Fibroblast of villous mesenchyme (primary cell): ENCODE measurements at regions not wholly inside any gene's neighbourhood (a gene's known extent, or its start where the extent isn't known, plus 50 kb on each side); places are given as distances from the start of the nearest gene placed in this dataset.
"Not testable (repeated sequence)": the region's sequence is repeated elsewhere in the genome, so short reads cannot be mapped to it uniquely, and the experiment has no call there.

Experiments
- DNase-seq: peaks from one replicate; pipeline ENCODE4 v3.0.0-alpha.2; 2010; ENCODE audit warnings: low read depth
- H3K4me3 ChIP-seq: 2 replicates; pipeline ENCODE4 v1.5.1; 2011; ENCODE audit warnings: low read depth, mild to moderate bottlenecking, low read length
- TF ChIP-seq, protein P1 (sequence below): IDR thresholded peaks from 2 replicates; pipeline ENCODE4 v1.5.1; 2012; ENCODE audit warnings: low read depth, mild to moderate bottlenecking, low read length; ENCODE audit not compliant: insufficient read depth

DNA sequence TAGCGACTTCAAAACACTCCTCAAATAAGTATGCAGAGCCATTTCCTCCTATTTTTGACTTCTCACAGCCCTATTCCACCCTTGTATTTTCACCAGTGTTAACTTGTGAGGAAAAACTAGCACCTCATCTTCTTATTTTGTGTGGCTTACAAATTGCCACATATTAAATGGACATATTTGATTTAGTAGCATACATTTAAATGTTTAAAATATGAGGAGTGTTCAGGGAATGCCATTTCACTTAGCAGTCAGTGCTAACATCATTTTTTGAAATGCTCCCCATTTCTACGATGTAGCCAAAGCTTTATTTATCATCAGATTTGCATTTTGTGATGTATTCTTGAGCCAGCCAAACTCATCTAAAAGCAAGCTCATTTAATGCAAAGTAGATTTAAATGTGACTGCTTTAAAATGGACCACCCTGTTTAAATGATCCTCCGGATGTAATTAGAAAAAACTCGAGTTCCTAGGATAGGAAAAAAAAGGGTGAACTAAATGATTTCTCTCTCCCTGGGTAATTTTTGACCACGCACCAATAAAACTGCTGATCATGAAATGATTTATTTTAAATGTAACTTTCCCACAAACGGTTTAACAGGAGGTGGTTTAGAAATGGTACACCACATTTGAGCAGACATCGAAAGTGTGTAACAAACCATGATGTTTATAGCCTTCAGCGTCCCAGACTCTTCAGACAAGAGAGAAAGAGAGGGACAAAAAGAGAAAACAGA, 172.6 kb downstream of the CD83 start:
- no peak for DNase-seq
- no peak overlapping the region for H3K4me3 ChIP-seq
- TF ChIP-seq, protein P1, sequence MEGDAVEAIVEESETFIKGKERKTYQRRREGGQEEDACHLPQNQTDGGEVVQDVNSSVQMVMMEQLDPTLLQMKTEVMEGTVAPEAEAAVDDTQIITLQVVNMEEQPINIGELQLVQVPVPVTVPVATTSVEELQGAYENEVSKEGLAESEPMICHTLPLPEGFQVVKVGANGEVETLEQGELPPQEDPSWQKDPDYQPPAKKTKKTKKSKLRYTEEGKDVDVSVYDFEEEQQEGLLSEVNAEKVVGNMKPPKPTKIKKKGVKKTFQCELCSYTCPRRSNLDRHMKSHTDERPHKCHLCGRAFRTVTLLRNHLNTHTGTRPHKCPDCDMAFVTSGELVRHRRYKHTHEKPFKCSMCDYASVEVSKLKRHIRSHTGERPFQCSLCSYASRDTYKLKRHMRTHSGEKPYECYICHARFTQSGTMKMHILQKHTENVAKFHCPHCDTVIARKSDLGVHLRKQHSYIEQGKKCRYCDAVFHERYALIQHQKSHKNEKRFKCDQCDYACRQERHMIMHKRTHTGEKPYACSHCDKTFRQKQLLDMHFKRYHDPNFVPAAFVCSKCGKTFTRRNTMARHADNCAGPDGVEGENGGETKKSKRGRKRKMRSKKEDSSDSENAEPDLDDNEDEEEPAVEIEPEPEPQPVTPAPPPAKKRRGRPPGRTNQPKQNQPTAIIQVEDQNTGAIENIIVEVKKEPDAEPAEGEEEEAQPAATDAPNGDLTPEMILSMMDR = no peak

GRCh38 chr6:14290772-14291330, 173.3 kb downstream of the CD83 start:
- TF ChIP-seq, protein P1 = no peak
- no peak for DNase-seq
- no peak overlapping the region for H3K4me3 ChIP-seq

GRCh38 chr6:14291331-14291730, 173.8 kb downstream of the CD83 start:
- TF ChIP-seq, protein P1 = no peak
- DNase-seq = no peak

GRCh38 chr6:14292119-14292518, 174.5 kb downstream of the CD83 start:
- no peak overlapping the region for H3K4me3 ChIP-seq
- TF ChIP-seq, protein P1 = no peak
- no peak for DNase-seq

More at GRCh38 chr6:14291331-14291730, 173.8 kb downstream of the CD83 start:
- no peak overlapping the region for H3K4me3 ChIP-seq

- no peak for DNase-seq
- no peak overlapping the region for H3K4me3 ChIP-seq
- TF ChIP-seq, protein P1 = no peak
These were observed 176.8 kb downstream of the CD83 start for GRCh38 chr6:14294270-14294951.

GRCh38 chr6:14296698-14297097, 179.1 kb downstream of the CD83 start:
- H3K4me3 ChIP-seq, DNase-seq: not testable (repeated sequence)

DNA sequence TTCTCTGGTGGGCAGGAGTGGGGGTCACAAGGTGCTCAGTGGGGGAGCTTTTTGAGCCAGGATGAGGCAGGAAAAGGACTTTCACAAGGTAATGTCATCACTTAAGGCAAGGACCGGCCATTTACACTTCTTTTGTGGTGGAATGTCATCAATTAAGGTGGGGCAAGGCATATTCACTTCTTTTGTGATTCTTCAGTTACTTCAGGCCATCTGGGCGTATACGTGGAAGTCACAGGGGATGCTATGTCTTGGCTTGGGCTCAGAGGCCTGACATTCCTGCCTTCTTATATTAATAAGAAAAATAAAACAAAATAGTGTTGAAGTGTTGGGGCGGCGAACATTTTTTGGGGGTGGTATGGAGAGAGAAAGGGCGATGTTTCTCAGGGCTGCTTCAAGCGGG, 179.5 kb downstream of the CD83 start:
- H3K4me3 ChIP-seq, DNase-seq: not testable (repeated sequence)

DNA sequence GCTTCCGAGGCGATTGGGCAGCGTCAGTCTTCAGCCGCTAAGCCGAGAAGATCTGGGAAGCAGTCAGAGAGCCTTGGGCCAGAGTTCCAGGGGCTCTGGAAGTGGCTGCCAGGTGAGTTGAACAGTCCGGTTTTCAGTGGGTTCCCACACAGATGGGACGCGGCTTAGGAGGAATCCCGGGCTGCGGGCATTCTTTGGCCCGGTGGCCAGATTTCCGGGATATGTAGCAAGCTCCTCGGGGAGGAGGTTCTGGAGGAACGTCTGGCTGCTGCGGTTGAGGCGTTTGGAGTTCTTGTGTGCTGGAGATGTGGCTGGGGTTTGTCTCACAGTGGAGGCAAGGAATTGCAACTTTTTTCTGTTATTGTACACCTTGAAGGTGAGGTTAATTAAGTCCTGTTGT, 182.6 kb downstream of the CD83 start:
- DNase-seq, H3K4me3 ChIP-seq: not testable (repeated sequence)

DNA sequence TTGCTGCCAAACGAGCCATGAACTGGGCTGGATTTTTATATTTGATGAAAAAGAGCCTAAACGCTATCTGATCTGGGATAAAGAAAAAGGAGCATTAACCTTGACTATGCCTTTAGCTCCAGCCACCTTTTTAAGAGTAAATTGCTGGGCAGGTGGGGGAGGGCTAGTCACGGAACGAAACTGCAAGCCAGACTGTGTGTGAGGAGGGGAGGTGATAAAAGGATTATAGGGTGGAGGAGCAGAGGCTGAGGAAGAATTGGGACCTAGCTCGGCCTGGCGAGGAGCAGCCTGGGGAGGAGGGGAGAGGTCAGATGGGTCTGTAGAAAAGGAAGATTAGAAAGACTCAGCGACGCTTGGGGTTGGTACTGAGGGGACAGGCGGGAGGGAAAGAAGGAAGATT, 183.1 kb downstream of the CD83 start:
- DNase-seq = not testable (repeated sequence)

GRCh38 chr6:14301477-14301876, 183.9 kb downstream of the CD83 start:
- DNase-seq, H3K4me3 ChIP-seq: not testable (repeated sequence)

More for the DNA sequence above, 183.1 kb downstream of the CD83 start:
- H3K4me3 ChIP-seq = not testable (repeated sequence)
